Body of pancreas (tissue), 4 donors: ENCODE measurements at regions not wholly inside any gene's neighbourhood (a gene's known extent, or its start where the extent isn't known, plus 50 kb on each side); places are given as distances from the start of the nearest gene placed in this dataset.

Experiments
- CTCF ChIP-seq, 7 experiments: fragments of 450-650 bp in 4 of 7; fragments of 200-600 bp in 3 of 7; sonication (generic) in 3 of 7; IDR thresholded peaks; one replicate each; pipeline ENCODE4 v1.5.1; 2016 to 2019; ENCODE audit warnings: antibody characterized with exemption in 7 of 7
- POLR2A ChIP-seq, 3 donors: fragments of 450-650 bp; IDR thresholded peaks; one replicate each; pipeline ENCODE4 v1.6.1; 2016; ENCODE audit warnings: antibody characterized with exemption in 3 of 3, mild to moderate bottlenecking in 2 of 3

GRCh38 chr10:108631332-108631731 is 1292.0 kb downstream of the XPNPEP1 start:
- TF ChIP-seq CTCF (IDR thresholded peaks at IDR 0.05) (no peak), POLR2A (IDR thresholded peaks at IDR 0.05) (no peak)
